HepG2 (cell line): ENCODE measurements at regions not wholly inside any gene's neighbourhood (a gene's known extent, or its start where the extent isn't known, plus 50 kb on each side); places are given as distances from the start of the nearest gene placed in this dataset.

Experiments
- KDM2A ChIP-seq: sonication (generic); formaldehyde crosslinking; IDR thresholded peaks from 2 replicates; pipeline ENCODE4 v1.4.0; 2020; ENCODE audit warnings: low read depth, missing genetic modification reagents, borderline replicate concordance
- KDM5B ChIP-seq: sonication (generic); formaldehyde crosslinking; IDR thresholded peaks from 2 replicates; pipeline ENCODE4 v1.4.0; 2020; ENCODE audit warnings: missing genetic modification reagents, mild to moderate bottlenecking, borderline replicate concordance
- SUZ12 ChIP-seq: fragments of 150-350 bp; IDR thresholded peaks from 2 replicates; pipeline ENCODE4 v1.6.1; 2014; ENCODE audit warnings: low read depth, low read length
- ZNF501 ChIP-seq: sonication (generic); formaldehyde crosslinking; IDR thresholded peaks from 2 replicates; pipeline ENCODE4 v1.5.1; 2020; ENCODE audit warnings: mild to moderate bottlenecking, moderate library complexity, missing genetic modification reagents
- TF ChIP-seq, protein P1 (sequence below): sonication (generic); formaldehyde crosslinking; IDR thresholded peaks from 2 replicates; pipeline ENCODE4 v1.5.0; 2020; ENCODE audit warnings: mild to moderate bottlenecking, missing genetic modification reagents, moderate library complexity

DNA sequence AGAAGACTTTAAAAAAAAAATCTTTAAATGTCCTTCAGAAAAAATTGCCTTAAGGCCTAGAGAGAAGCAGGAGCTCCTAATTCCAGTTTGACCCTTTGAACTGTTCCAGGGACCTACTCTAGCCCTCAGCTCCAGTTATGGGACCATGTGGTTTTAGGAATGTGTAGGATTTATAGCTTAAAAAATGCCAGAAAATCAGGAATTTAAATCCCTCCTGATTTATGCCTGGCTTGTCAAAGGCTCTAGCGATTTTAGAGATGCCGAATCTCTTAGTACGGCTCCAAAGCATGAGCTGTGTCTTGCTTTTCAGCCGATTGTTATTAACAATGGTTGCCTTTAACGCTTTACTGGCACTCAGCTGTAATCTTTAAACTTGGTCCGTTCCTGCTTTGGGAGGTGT, 130.6 kb upstream of the NPVF start:
- TF ChIP-seq KDM5B (no peak), SUZ12 (no peak), KDM2A (CRISPR knock-in tag) (no peak), ZNF501 (no peak)
- TF ChIP-seq, protein P1, sequence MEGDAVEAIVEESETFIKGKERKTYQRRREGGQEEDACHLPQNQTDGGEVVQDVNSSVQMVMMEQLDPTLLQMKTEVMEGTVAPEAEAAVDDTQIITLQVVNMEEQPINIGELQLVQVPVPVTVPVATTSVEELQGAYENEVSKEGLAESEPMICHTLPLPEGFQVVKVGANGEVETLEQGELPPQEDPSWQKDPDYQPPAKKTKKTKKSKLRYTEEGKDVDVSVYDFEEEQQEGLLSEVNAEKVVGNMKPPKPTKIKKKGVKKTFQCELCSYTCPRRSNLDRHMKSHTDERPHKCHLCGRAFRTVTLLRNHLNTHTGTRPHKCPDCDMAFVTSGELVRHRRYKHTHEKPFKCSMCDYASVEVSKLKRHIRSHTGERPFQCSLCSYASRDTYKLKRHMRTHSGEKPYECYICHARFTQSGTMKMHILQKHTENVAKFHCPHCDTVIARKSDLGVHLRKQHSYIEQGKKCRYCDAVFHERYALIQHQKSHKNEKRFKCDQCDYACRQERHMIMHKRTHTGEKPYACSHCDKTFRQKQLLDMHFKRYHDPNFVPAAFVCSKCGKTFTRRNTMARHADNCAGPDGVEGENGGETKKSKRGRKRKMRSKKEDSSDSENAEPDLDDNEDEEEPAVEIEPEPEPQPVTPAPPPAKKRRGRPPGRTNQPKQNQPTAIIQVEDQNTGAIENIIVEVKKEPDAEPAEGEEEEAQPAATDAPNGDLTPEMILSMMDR (CRISPR knock-in tag) = no peak
